ENCODE measurements at regions not wholly inside any gene's neighbourhood (a gene's known extent, or its start where the extent isn't known, plus 50 kb on each side); places are given as distances from the start of the nearest gene placed in this dataset.

GRCh38 chr3:5465183-5465582 lies 277.7 kb downstream of the EDEM1 start:
- H3K36me3 ChIP-seq (ENCODE audit: insufficient read depth, low read length): no peaks in the 10 kb centered on the region
- no peak overlapping the region for H3K4me2 ChIP-seq (ENCODE audit: low read depth, low read length, poor library complexity, severe bottlenecking)
- no peak overlapping the region for H3K4me3 ChIP-seq (ENCODE audit: low read length, poor library complexity, severe bottlenecking)
- H2AFZ ChIP-seq (ENCODE audit: low read length): no peak overlapping the region
- no peaks in the 10 kb centered on the region for H3K79me2 ChIP-seq (ENCODE audit: insufficient read depth, low read length)
- H3K9me3 ChIP-seq (ENCODE audit: insufficient read depth, low read depth, low read length): no peaks in the 10 kb centered on the region
- H4K20me1 ChIP-seq (ENCODE audit: insufficient read depth, low read length, poor library complexity, severe bottlenecking): no peaks in the 10 kb centered on the region
- H3F3A ChIP-seq (ENCODE audit: low read depth): no peaks in the 10 kb centered on the region
- H3K27me3 ChIP-seq (ENCODE audit: insufficient read depth, low read length, poor library complexity, severe bottlenecking): no peaks in the 10 kb centered on the region
- H3K4me1 ChIP-seq (ENCODE audit: insufficient read depth, low read length, poor library complexity, severe bottlenecking): no peaks in the 10 kb centered on the region
- no peak overlapping the region for H3K9ac ChIP-seq (ENCODE audit: low read depth, low read length, poor library complexity, severe bottlenecking)
- TF ChIP-seq CTCF (conservative IDR thresholded peaks at IDR 0.05; ENCODE audit: low read length) (no peak), EZH2phosphoT487 (IDR thresholded peaks at IDR 0.05; ENCODE audit: borderline replicate concordance) (no peak)
- H3K9me2 ChIP-seq (replicated peaks; ENCODE audit: low read depth, low read length): no peaks in the 10 kb centered on the region

GRCh38 chr3:5466065-5466464 lies 278.6 kb downstream of the EDEM1 start:
- no peak overlapping the region for H3K4me3 ChIP-seq (ENCODE audit: low read length, poor library complexity, severe bottlenecking)
- H3K9me2 ChIP-seq (replicated peaks; ENCODE audit: low read depth, low read length): no peaks in the 10 kb centered on the region
- no peaks in the 10 kb centered on the region for H3K79me2 ChIP-seq (ENCODE audit: insufficient read depth, low read length)
- no peak overlapping the region for H3K4me2 ChIP-seq (ENCODE audit: low read depth, low read length, poor library complexity, severe bottlenecking)
- no peaks in the 10 kb centered on the region for H4K20me1 ChIP-seq (ENCODE audit: insufficient read depth, low read length, poor library complexity, severe bottlenecking)
- no peaks in the 10 kb centered on the region for H3F3A ChIP-seq (ENCODE audit: low read depth)
- no peak overlapping the region for H3K9ac ChIP-seq (ENCODE audit: low read depth, low read length, poor library complexity, severe bottlenecking)
- no peaks in the 10 kb centered on the region for H3K27me3 ChIP-seq (ENCODE audit: insufficient read depth, low read length, poor library complexity, severe bottlenecking)
- H3K9me3 ChIP-seq (ENCODE audit: insufficient read depth, low read depth, low read length): no peaks in the 10 kb centered on the region
- no peak overlapping the region for H2AFZ ChIP-seq (ENCODE audit: low read length)
- H3K36me3 ChIP-seq (ENCODE audit: insufficient read depth, low read length): no peaks in the 10 kb centered on the region
- H3K4me1 ChIP-seq (ENCODE audit: insufficient read depth, low read length, poor library complexity, severe bottlenecking): no peaks in the 10 kb centered on the region
- TF ChIP-seq EZH2phosphoT487 (IDR thresholded peaks at IDR 0.05; ENCODE audit: borderline replicate concordance) (no peak), CTCF (conservative IDR thresholded peaks at IDR 0.05; ENCODE audit: low read length) (no peak)

GRCh38 chr3:5466717-5467116 lies 279.2 kb downstream of the EDEM1 start:
- Histone ChIP-seq H3K27me3 (ENCODE audit: insufficient read depth, low read length, poor library complexity, severe bottlenecking) (no peaks in the 10 kb centered on the region), H4K20me1 (ENCODE audit: insufficient read depth, low read length, poor library complexity, severe bottlenecking) (no peaks in the 10 kb centered on the region)
- no peak for TF ChIP-seq CTCF (conservative IDR thresholded peaks at IDR 0.05; ENCODE audit: low read length)
- TF ChIP-seq EZH2phosphoT487 (IDR thresholded peaks at IDR 0.05; ENCODE audit: borderline replicate concordance): no peak

More at GRCh38 chr3:5466717-5467116, 279.2 kb downstream of the EDEM1 start:
- no peaks in the 10 kb centered on the region for H3F3A ChIP-seq (ENCODE audit: low read depth)
- no peak overlapping the region for H3K4me2 ChIP-seq (ENCODE audit: low read depth, low read length, poor library complexity, severe bottlenecking)
- no peak overlapping the region for H3K4me3 ChIP-seq (ENCODE audit: low read length, poor library complexity, severe bottlenecking)
- no peaks in the 10 kb centered on the region for H3K79me2 ChIP-seq (ENCODE audit: insufficient read depth, low read length)
- H3K9me3 ChIP-seq (ENCODE audit: insufficient read depth, low read depth, low read length): no peaks in the 10 kb centered on the region
- no peaks in the 10 kb centered on the region for H3K4me1 ChIP-seq (ENCODE audit: insufficient read depth, low read length, poor library complexity, severe bottlenecking)
- no peak overlapping the region for H3K9ac ChIP-seq (ENCODE audit: low read depth, low read length, poor library complexity, severe bottlenecking)
- no peak overlapping the region for H2AFZ ChIP-seq (ENCODE audit: low read length)
- no peaks in the 10 kb centered on the region for H3K36me3 ChIP-seq (ENCODE audit: insufficient read depth, low read length)
- no peaks in the 10 kb centered on the region for H3K9me2 ChIP-seq (replicated peaks; ENCODE audit: low read depth, low read length)

Data from Loucy (cell line).